B cell (primary cell): ENCODE measurements at regions not wholly inside any gene's neighbourhood (a gene's known extent, or its start where the extent isn't known, plus 50 kb on each side); places are given as distances from the start of the nearest gene placed in this dataset.

Source experiments
- ATAC-seq: fragments of 200-7000 bp; cut with Tn5 transposase; one replicate; pipeline ENCODE4 v1.10.0; 2021; ENCODE audit warnings: low read depth, mild to moderate bottlenecking, moderate number of reproducible peaks, moderate library complexity
- CTCF ChIA-PET: fragments of 350-600 bp; sonication (Branson Sonifier 250); formaldehyde crosslinking; loops from one replicate; lab custom pipeline; 2021; ENCODE audit warnings: antibody characterized with exemption, inconsistent platforms; lab: Charles Lee
- POLR2A ChIA-PET: fragments of 350-600 bp; sonication (Branson Sonifier 250); formaldehyde crosslinking; loops from one replicate; lab custom pipeline; 2021; ENCODE audit warnings: antibody characterized with exemption; lab: Charles Lee
- DNase-seq: peaks from one replicate; pipeline ENCODE4 v3.0.0; 2013
- H2AFZ ChIP-seq: 2 replicates; pipeline ENCODE4 v1.6.1; 2012; ENCODE audit warnings: mild to moderate bottlenecking, low read depth, low read length; ENCODE audit not compliant: insufficient read depth, poor library complexity, severe bottlenecking
- H3K27ac ChIP-seq, 2 donors: 1 replicate in 1 of 2; 2 replicates in 1 of 2; pipeline ENCODE4 v1.5.1; 2012 to 2013; ENCODE audit warnings: low read length in 2 of 2, mild to moderate bottlenecking in 2 of 2, moderate library complexity in 1 of 2
- H3K27me3 ChIP-seq, 4 experiments: fragments of 200-600 bp in 1 of 4; sonication (generic) in 1 of 4; replicated peaks in 1 of 4; 1 replicate in 2 of 4; 2 replicates in 2 of 4; pipeline versions ENCODE4 v1.6.1 to v1.7.0; 2013 to 2016; ENCODE audit warnings: low read length in 3 of 4, mild to moderate bottlenecking in 2 of 4, mixed read lengths in 1 of 4, moderate library complexity in 1 of 4; ENCODE audit not compliant: insufficient read depth in 4 of 4, control insufficient read depth in 3 of 4; ENCODE audit errors: control extremely low read depth in 1 of 4
- H3K36me3 ChIP-seq, 2 experiments: replicated peaks in 1 of 2; 1 replicate in 1 of 2; 2 replicates in 1 of 2; pipeline versions ENCODE4 v1.6.1 to v1.7.1; 2013; ENCODE audit warnings: low read length in 1 of 2; ENCODE audit not compliant: insufficient read depth in 2 of 2, control insufficient read depth in 1 of 2; ENCODE audit errors: control extremely low read depth in 1 of 2, extremely low read depth in 1 of 2
- H3K4me1 ChIP-seq, 2 donors: fragments of 200-600 bp in 1 of 2; sonication (generic) in 1 of 2; 1 replicate in 1 of 2; 2 replicates in 1 of 2; pipeline versions ENCODE4 v1.5.1 to v1.6.1; 2013 to 2017; ENCODE audit warnings: low read length in 2 of 2; ENCODE audit not compliant: control insufficient read depth in 2 of 2, insufficient read depth in 2 of 2
- H3K4me2 ChIP-seq: replicated peaks from 2 replicates; pipeline ENCODE3; 2012; ENCODE audit warnings: mild to moderate bottlenecking, low read depth, low read length; ENCODE audit not compliant: poor library complexity, severe bottlenecking
- H3K4me3 ChIP-seq, 5 experiments: fragments of 200-600 bp in 1 of 5; sonication (generic) in 1 of 5; 1 replicate in 3 of 5; 2 replicates in 2 of 5; pipeline versions ENCODE4 v1.5.1 to v1.7.0; 2011 to 2016; ENCODE audit warnings: low read length in 4 of 5, mild to moderate bottlenecking in 4 of 5, low read depth in 2 of 5, control low read depth in 1 of 5, moderate library complexity in 1 of 5; ENCODE audit not compliant: insufficient read depth in 1 of 5; ENCODE audit errors: control extremely low read depth in 1 of 5, extremely low read depth in 1 of 5
- H3K79me2 ChIP-seq: fragments of 200-600 bp; sonication (generic); one replicate; pipeline ENCODE4 v1.6.0; 2016; ENCODE audit warnings: low read length; ENCODE audit not compliant: control insufficient read depth, insufficient read depth
- H3K9ac ChIP-seq: fragments of 200-600 bp; sonication (generic); 2 replicates; pipeline ENCODE4 v1.6.1; 2017; ENCODE audit warnings: mild to moderate bottlenecking, low read length, moderate library complexity
- H3K9me3 ChIP-seq, 3 donors: one replicate each; pipeline versions ENCODE4 v1.6.1 to v1.7.1; 2013; ENCODE audit warnings: low read length in 2 of 3; ENCODE audit not compliant: control insufficient read depth in 2 of 3, insufficient read depth in 1 of 3; ENCODE audit errors: control extremely low read depth in 1 of 3
- H4K20me1 ChIP-seq: 2 replicates; pipeline ENCODE4 v1.6.0; 2012; ENCODE audit warnings: mild to moderate bottlenecking, low read length; ENCODE audit not compliant: insufficient read depth, control insufficient read depth, poor library complexity, severe bottlenecking
- H3K27ac Mint-ChIP-seq: one replicate; pipeline ENCODE4 v1.8.0; 2021; ENCODE audit warnings: mixed read lengths
- H3K27me3 Mint-ChIP-seq: one replicate; pipeline ENCODE4 v1.8.0; 2021; ENCODE audit warnings: mixed read lengths
- H3K4me1 Mint-ChIP-seq: one replicate; pipeline ENCODE4 v1.8.0; 2021; ENCODE audit warnings: mixed read lengths
- H3K4me3 Mint-ChIP-seq: one replicate; pipeline ENCODE4 v1.8.0; 2021; ENCODE audit warnings: mixed read lengths
- H3K9me3 Mint-ChIP-seq: one replicate; pipeline ENCODE4 v1.8.0; 2022; ENCODE audit warnings: mixed read lengths; ENCODE audit not compliant: insufficient read depth
- EZH2 ChIP-seq: IDR thresholded peaks from 2 replicates; pipeline ENCODE4 v1.6.1; 2012; ENCODE audit warnings: borderline replicate concordance, low read depth, mild to moderate bottlenecking, moderate library complexity, low read length; ENCODE audit not compliant: insufficient read depth, poor library complexity, severe bottlenecking
- WGBS: methylation state at CpG from one replicate; pipeline ENCODE4 v1.1.5; 2013; ENCODE audit warnings: missing lambda C conversion rate; ENCODE audit not compliant: insufficient coverage; 5-methylcytosine and 5-hydroxymethylcytosine counted together
- intact Hi-C: fragments of 100-400 bp; cut with micrococcal nuclease; formaldehyde crosslinking; loops from one replicate; pipeline ENCODE4 v1.10.0; 2022
- TF ChIP-seq, protein P1 (sequence below): fragments of 200-600 bp; IDR thresholded peaks from one replicate; pipeline ENCODE4 v1.8.0; 2022; ENCODE audit warnings: antibody characterized with exemption, mild to moderate bottlenecking

DNA sequence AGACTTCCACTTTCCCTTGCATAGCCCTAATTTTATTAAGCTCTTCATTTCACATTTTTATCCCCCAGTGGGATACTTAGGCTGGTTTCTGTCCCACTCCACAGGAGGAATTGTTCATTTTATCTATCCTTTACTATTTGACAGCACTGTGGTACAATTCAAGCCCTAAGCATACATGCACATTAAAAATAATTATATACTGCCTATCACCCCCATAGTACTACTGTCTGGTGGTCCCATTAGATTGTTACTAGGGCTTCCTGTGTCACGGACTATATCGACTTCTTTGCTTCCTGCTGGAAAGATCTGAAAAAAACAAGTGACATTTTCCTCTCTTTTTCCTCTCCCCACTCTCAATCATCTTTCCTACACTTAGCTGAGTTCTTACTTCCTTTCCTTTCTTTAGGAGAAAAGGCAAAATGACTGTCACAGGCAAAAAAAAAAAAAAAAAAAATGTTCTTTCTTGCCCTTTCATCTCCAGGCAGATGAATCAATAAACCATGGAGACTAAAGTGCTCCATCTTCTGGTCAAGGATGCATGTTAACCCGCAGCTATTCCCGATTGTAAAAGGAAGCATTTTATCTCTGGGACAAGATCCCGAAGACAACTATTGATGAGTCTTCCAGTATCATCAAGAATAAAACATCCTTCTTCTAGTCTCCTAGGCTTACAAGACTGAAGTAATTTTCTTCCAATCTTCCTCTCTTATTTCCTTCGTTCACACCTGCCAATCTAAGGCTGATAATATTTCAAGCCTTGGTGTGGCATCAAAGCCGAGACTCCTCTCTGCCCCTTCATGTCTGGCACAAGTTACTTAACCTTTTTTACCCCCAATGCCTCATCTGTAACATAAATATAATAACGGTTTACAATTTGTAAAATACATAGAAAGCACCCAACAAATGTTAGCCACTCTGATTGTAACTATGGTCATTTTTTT is 94.4 kb upstream of the PLEKHG7 start:
- peak overlapping the region; percentile 29 for H2AFZ ChIP-seq

More for the DNA sequence above, 94.4 kb upstream of the PLEKHG7 start:
- DNase-seq (peak; percentile 60), ATAC-seq (no peak)
- H3K27me3 ChIP-seq = no peaks in the 10 kb centered on the region
- ChIA-PET POLR2A (interaction anchor here (0.6 to 1.0 kb wide), 2 partner anchors 451 to 463 kb away, joined by 3 to 4 read pairs; partner anchors contain the start of gene BTG1), CTCF (interaction anchor here (0.6 to 3.7 kb wide), 13 partner anchors 12 to 1226 kb away, joined by 3 to 24 read pairs (median 4); partner anchors contain the start of gene BTG1)
- H3K4me3 Mint-ChIP-seq = peak overlapping the region; percentile 33
- H3K27ac ChIP-seq = no peak overlapping the region
- no peaks in the 10 kb centered on the region for H3K27me3 Mint-ChIP-seq
- no peaks in the 10 kb centered on the region for H3K4me1 ChIP-seq
- no peak for TF ChIP-seq EZH2
- TF ChIP-seq, protein P1, sequence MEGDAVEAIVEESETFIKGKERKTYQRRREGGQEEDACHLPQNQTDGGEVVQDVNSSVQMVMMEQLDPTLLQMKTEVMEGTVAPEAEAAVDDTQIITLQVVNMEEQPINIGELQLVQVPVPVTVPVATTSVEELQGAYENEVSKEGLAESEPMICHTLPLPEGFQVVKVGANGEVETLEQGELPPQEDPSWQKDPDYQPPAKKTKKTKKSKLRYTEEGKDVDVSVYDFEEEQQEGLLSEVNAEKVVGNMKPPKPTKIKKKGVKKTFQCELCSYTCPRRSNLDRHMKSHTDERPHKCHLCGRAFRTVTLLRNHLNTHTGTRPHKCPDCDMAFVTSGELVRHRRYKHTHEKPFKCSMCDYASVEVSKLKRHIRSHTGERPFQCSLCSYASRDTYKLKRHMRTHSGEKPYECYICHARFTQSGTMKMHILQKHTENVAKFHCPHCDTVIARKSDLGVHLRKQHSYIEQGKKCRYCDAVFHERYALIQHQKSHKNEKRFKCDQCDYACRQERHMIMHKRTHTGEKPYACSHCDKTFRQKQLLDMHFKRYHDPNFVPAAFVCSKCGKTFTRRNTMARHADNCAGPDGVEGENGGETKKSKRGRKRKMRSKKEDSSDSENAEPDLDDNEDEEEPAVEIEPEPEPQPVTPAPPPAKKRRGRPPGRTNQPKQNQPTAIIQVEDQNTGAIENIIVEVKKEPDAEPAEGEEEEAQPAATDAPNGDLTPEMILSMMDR = no peak
- no peak overlapping the region for H3K4me3 ChIP-seq
- WGBS = 33% methylated on average over 4 of the region's 8 CpGs
- H3K36me3 ChIP-seq = no peaks in the 10 kb centered on the region
- H3K9ac ChIP-seq = peak overlapping the region; percentile 9
- H3K79me2 ChIP-seq = no peaks in the 10 kb centered on the region
- peak overlapping the region; percentile 31 for H3K4me2 ChIP-seq
- no peaks in the 10 kb centered on the region for H4K20me1 ChIP-seq
- no peaks in the 10 kb centered on the region for H3K9me3 Mint-ChIP-seq
- H3K4me1 Mint-ChIP-seq = peaks cover 11% of the 10 kb centered on the region
- no peak overlapping the region for H3K27ac Mint-ChIP-seq
- H3K9me3 ChIP-seq = no peaks in the 10 kb centered on the region
- intact Hi-C loops = loop anchor here (1.0 to 5.0 kb wide), 2 partner anchors 36 to 1226 kb away; no protein-coding TSS in a partner anchor
